IMR-90 (cell line): ENCODE measurements at regions not wholly inside any gene's neighbourhood (a gene's known extent, or its start where the extent isn't known, plus 50 kb on each side); places are given as distances from the start of the nearest gene placed in this dataset.

Experiments
- ATAC-seq: fragments of 200-7000 bp; cut with Tn5 transposase; 2 replicates; pipeline ENCODE4 v1.9.1; 2020; ENCODE audit warnings: low read depth, mild to moderate bottlenecking, moderate library complexity
- BruUV-seq: library from RNA; stranded (reverse); fragments of 400-500 nt; replicated peaks from 2 replicates; lab custom pipeline; 2021; lab: Mats Ljungman, UMichigan
- CTCF ChIA-PET: fragments of 300-600 bp; formaldehyde crosslinking; extraction: SDS; loops from one replicate; lab custom pipeline; 2021; ENCODE audit warnings: antibody characterized with exemption; lab: Yijun Ruan, JAX
- POLR2A ChIA-PET: fragments of 300-600 bp; sonication (Branson Sonifier 250); formaldehyde crosslinking; loops from one replicate; lab custom pipeline; 2022; ENCODE audit warnings: antibody characterized with exemption; ENCODE audit not compliant: unreplicated experiment; lab: Charles Lee
- DNase-seq: peaks from one replicate; pipeline ENCODE4 v3.0.0; 2013
- H2AFZ ChIP-seq: replicated peaks from 2 replicates; pipeline ENCODE3; 2013; ENCODE audit warnings: low read length, mild to moderate bottlenecking; ENCODE audit not compliant: poor library complexity
- H2AK5ac ChIP-seq: 2 replicates; pipeline ENCODE4 v1.6.1; 2013; ENCODE audit warnings: low read depth, low read length, inconsistent platforms
- H2AK9ac ChIP-seq: replicated peaks from 2 replicates; pipeline ENCODE3; 2013; ENCODE audit warnings: mild to moderate bottlenecking, low read depth, low read length, moderate library complexity; ENCODE audit not compliant: poor library complexity
- H2BK120ac ChIP-seq: 2 replicates; pipeline ENCODE4 v1.6.1; 2013; ENCODE audit warnings: low read depth, low read length, inconsistent platforms
- H2BK15ac ChIP-seq: 3 replicates; pipeline ENCODE4 v1.6.1; 2013; ENCODE audit warnings: low read depth, low read length, inconsistent platforms
- H2BK20ac ChIP-seq: 2 replicates; pipeline ENCODE4 v1.6.1; 2013; ENCODE audit warnings: low read depth, mild to moderate bottlenecking, inconsistent platforms, low read length, moderate library complexity
- H2BK5ac ChIP-seq: 2 replicates; pipeline ENCODE4 v1.6.1; 2013; ENCODE audit warnings: mild to moderate bottlenecking, low read depth, low read length, inconsistent platforms; ENCODE audit not compliant: poor library complexity, severe bottlenecking
- H3K14ac ChIP-seq: replicated peaks from 2 replicates; pipeline ENCODE4 v1.6.1; 2013; ENCODE audit warnings: low read depth, low read length, inconsistent platforms
- H3K18ac ChIP-seq: 2 replicates; pipeline ENCODE4 v1.6.1; 2013; ENCODE audit warnings: low read depth, low read length, control low read depth
- H3K23ac ChIP-seq: 2 replicates; pipeline ENCODE4 v1.6.1; 2013; ENCODE audit warnings: low read depth, low read length, inconsistent platforms
- H3K27ac ChIP-seq: 2 replicates; pipeline ENCODE4 v1.5.1; 2013; ENCODE audit warnings: mild to moderate bottlenecking, control low read depth, low read length; ENCODE audit not compliant: insufficient read depth
- H3K27me3 ChIP-seq: 2 replicates; pipeline ENCODE4 v1.6.1; 2013; ENCODE audit warnings: low read length; ENCODE audit not compliant: control insufficient read depth, insufficient read depth
- H3K36me3 ChIP-seq: 2 replicates; pipeline ENCODE4 v1.6.1; 2013; ENCODE audit warnings: low read length, mixed read lengths; ENCODE audit not compliant: control insufficient read depth, insufficient read depth
- H3K4ac ChIP-seq: 2 replicates; pipeline ENCODE4 v1.6.1; 2013; ENCODE audit warnings: low read depth, low read length, inconsistent platforms
- H3K4me1 ChIP-seq: 2 replicates; pipeline ENCODE4 v1.6.1; 2013; ENCODE audit warnings: low read length, mixed read lengths; ENCODE audit not compliant: control insufficient read depth, insufficient read depth
- H3K4me2 ChIP-seq: 2 replicates; pipeline ENCODE4 v1.6.1; 2013; ENCODE audit warnings: low read depth, mild to moderate bottlenecking, control low read depth, low read length, moderate library complexity
- H3K4me3 ChIP-seq: 2 replicates; pipeline ENCODE4 v1.5.1; 2013; ENCODE audit warnings: low read depth, mild to moderate bottlenecking, control low read depth, low read length, moderate library complexity; ENCODE audit not compliant: insufficient read depth
- H3K56ac ChIP-seq: 2 replicates; pipeline ENCODE4 v1.6.1; 2013; ENCODE audit warnings: low read length, inconsistent platforms; ENCODE audit not compliant: insufficient read depth; ENCODE audit errors: extremely low read depth
- H3K79me1 ChIP-seq, 2 experiments: 2 replicates each; pipeline ENCODE4 v1.6.1; 2013; ENCODE audit warnings: low read length in 2 of 2, inconsistent platforms in 1 of 2, low read depth in 1 of 2
- H3K9ac ChIP-seq: 2 replicates; pipeline ENCODE4 v1.6.1; 2013; ENCODE audit warnings: low read depth, low read length, control low read depth
- H3K9me1 ChIP-seq: 2 replicates; pipeline ENCODE4 v1.6.1; 2013; ENCODE audit warnings: low read length, inconsistent platforms; ENCODE audit not compliant: insufficient read depth
- H3K9me3 ChIP-seq: 2 replicates; pipeline ENCODE4 v1.6.1; 2013; ENCODE audit warnings: low read length; ENCODE audit not compliant: control insufficient read depth, insufficient read depth
- H4K20me1 ChIP-seq: 2 replicates; pipeline ENCODE4 v1.6.1; 2013; ENCODE audit warnings: low read length, inconsistent platforms; ENCODE audit not compliant: insufficient read depth
- H4K5ac ChIP-seq: 2 replicates; pipeline ENCODE4 v1.6.1; 2013; ENCODE audit warnings: mild to moderate bottlenecking, low read depth, low read length, control low read depth
- H4K8ac ChIP-seq, 2 experiments: 2 replicates each; pipeline ENCODE4 v1.6.1; 2013; ENCODE audit warnings: low read depth in 2 of 2, low read length in 2 of 2, control low read depth in 1 of 2, inconsistent platforms in 1 of 2
- H4K91ac ChIP-seq: 2 replicates; pipeline ENCODE4 v1.6.1; 2013; ENCODE audit warnings: low read depth, low read length, inconsistent platforms; ENCODE audit not compliant: insufficient read depth
- NFE2L2 ChIP-seq: fragments of 150-350 bp; IDR thresholded peaks from 2 replicates; pipeline ENCODE4 v1.6.1; 2016; ENCODE audit warnings: low read depth, mild to moderate bottlenecking, low read length
- RAD21 ChIP-seq: IDR thresholded peaks from 2 replicates; pipeline ENCODE4 v1.6.1; 2012; ENCODE audit warnings: low read length, improper control_type of control experiment
- RFX5 ChIP-seq: IDR thresholded peaks from 2 replicates; pipeline ENCODE4 v1.8.0; 2012; ENCODE audit warnings: low read depth, mild to moderate bottlenecking, low read length, moderate library complexity
- WGBS, 2 experiments: methylation state at CpG; one replicate each; pipeline versions ENCODE4 v1.1.5 to v1.1.7; 2013; ENCODE audit warnings: missing lambda C conversion rate in 2 of 2; ENCODE audit not compliant: insufficient read length in 1 of 2; ENCODE audit errors: extremely low coverage in 2 of 2; 5-methylcytosine and 5-hydroxymethylcytosine counted together
- dilution Hi-C: fragments of 300-500 bp; cut with HindIII; formaldehyde crosslinking; loops from one replicate; pipeline ENCODE4 v1.14.3; 2018; ENCODE audit warnings: low sequenced_read_pairs; ENCODE audit not compliant: unreplicated experiment
- in situ Hi-C: fragments of 300-500 bp; cut with MboI; formaldehyde crosslinking; loops from 3 replicates; pipeline ENCODE4 v1.14.3; 2019; ENCODE audit warnings: low sequenced_read_pairs, inconsistent platforms, mixed read lengths
- intact Hi-C: fragments of 100-400 bp; cut with micrococcal nuclease; formaldehyde crosslinking; loops from 2 replicates; pipeline ENCODE4 v1.10.0; 2022
- TF ChIP-seq, protein P1 (sequence below): fragments of 150-350 bp; IDR thresholded peaks from 2 replicates; pipeline ENCODE4 v1.6.1; 2017; ENCODE audit warnings: mild to moderate bottlenecking, antibody characterized with exemption, low read length, low read depth

DNA sequence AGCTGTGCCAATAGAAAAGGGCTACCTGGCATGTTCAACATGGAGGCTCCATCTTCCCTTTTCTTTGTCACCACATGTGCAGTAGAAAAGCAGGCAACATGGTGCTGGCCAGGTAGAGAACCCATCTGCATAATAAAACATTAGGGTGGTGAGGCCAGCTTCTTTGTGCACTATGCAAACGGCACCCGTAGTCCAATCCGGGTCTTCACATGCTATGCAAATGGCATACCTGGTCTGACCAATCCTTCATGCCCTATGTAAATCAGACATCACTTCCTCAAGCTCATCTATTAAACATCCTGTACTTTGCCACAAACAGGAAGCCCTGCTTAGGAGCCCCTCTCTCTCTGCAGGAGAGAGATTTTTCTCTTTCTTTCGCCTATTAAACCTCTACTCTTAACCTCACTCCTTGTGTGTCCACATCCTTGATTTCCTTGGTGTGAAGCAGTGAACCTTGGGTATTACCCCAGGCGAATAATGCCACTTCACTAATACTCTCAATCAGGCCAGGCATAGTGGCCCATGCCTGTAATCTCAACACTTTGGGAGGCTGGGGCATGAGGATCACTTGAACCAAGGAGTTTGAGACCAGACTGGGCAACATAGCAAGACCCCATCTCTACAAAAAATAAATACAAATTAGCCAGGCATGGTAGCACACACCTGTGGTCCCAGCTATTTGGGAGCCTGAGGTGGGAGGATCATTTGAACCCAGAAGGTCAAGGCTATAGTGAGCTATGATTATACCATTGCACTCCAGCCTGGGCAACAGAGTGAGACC lies 111.3 kb upstream of the MRI1 start:
- TF ChIP-seq RAD21 (no peak), RFX5 (no peak), NFE2L2 (no peak)
- TF ChIP-seq, protein P1, sequence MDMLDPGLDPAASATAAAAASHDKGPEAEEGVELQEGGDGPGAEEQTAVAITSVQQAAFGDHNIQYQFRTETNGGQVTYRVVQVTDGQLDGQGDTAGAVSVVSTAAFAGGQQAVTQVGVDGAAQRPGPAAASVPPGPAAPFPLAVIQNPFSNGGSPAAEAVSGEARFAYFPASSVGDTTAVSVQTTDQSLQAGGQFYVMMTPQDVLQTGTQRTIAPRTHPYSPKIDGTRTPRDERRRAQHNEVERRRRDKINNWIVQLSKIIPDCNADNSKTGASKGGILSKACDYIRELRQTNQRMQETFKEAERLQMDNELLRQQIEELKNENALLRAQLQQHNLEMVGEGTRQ, result no peak
- Histone ChIP-seq H2AK5ac (no peak overlapping the region), H3K4me3 (no peak overlapping the region), H3K4me2 (no peak overlapping the region), H3K4ac (no peak overlapping the region), H3K56ac (no peak overlapping the region), H3K9me1 (no peaks in the 10 kb centered on the region), H3K18ac (no peak overlapping the region), H3K27me3 (no peaks in the 10 kb centered on the region; the same call in 1 of the 2 replicates), H3K36me3 (no peaks in the 10 kb centered on the region), H3K79me1 (no peaks in the 10 kb centered on the region), H4K91ac (no peak overlapping the region), H3K27ac (no peak overlapping the region), H4K20me1 (no peaks in the 10 kb centered on the region), H2AFZ (no peak overlapping the region), H2BK15ac (no peak overlapping the region), H3K14ac (no peak overlapping the region), H2BK5ac (no peak overlapping the region), H2AK9ac (no peak overlapping the region), H3K4me1 (no peaks in the 10 kb centered on the region), H4K8ac (no peak overlapping the region), H3K9ac (no peak overlapping the region), H4K5ac (no peak overlapping the region), H3K23ac (no peak overlapping the region), H3K9me3 (0 out of 2 replicates have a peak, but pooled peaks cover 2% of the 10 kb centered on the region), H2BK120ac (no peak overlapping the region), H2BK20ac (no peak overlapping the region)
- dilution Hi-C loops (no loop called here), in situ Hi-C loops (no loop called here), intact Hi-C loops (no loop called here)
- POLR2A ChIA-PET, result no interaction called here
- CTCF ChIA-PET, result no interaction called here
- WGBS, 2 experiments, result 58% methylated on average over 4 of the region's 5 CpGs; no CpG with 5 or more reads in 1 of the 2 experiments
- no peak for DNase-seq
- BruUV-seq, result no TSS peak
- ATAC-seq, result no peak
